ENCODE measurements at regions not wholly inside any gene's neighbourhood (a gene's known extent, or its start where the extent isn't known, plus 50 kb on each side); places are given as distances from the start of the nearest gene placed in this dataset.

DNA sequence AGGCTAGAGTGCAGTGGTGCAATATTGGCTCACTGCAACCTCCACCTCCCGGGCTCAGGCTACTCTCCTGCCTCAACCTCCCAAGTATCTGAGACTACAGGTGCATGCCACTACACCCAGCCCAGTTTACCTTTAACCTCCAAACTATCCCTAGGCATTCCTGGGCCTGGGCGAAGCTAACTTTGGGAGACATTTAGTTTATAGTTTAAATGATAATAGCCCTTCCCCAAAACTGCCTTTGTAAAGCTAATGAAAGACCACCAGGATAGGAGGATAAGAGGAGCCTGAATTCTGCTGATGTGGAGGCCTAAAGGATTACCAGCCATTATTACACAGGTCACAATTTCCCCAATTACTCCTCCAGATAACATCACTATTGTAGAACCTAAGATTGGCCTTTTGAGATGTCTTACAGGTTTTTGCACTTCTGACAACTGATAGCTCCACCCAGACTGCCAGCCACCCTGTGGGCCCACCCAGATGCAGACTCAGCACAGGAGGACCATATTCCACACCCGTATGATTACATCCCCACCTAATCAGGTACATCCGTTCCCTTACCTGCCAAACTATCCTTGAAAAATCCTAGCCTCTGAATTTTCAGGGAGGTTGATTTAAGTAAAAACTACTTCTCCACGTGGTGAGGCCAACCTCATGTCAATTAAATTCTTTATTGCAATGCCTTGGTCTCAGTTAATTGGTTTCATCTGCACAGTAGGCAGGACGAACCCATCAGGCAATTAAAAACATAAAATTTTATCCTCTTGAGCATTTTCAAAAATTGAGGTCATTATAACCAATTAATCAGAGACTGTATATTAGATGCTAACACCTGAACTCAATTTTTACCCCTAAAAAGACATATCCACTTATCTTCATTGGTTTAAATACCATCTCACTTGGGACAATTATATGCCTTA, 62.3 kb upstream of the TMEM254 start:
- TF ChIP-seq CTCF (IDR thresholded peaks at IDR 0.05) (no peak), POLR2A (IDR thresholded peaks at IDR 0.05) (no peak)
